GM18505 (cell line): ENCODE measurements at regions not wholly inside any gene's neighbourhood (a gene's known extent, or its start where the extent isn't known, plus 50 kb on each side); places are given as distances from the start of the nearest gene placed in this dataset.

ENCODE experiments used
- ATAC-seq: cut with Tn5 transposase; IDR thresholded peaks from one replicate; pipeline ENCODE4 v1.9.1; 2021; ENCODE audit not compliant: unreplicated experiment
- POLR2A ChIP-seq: IDR thresholded peaks from 4 replicates; pipeline ENCODE4 v1.6.1; 2011; ENCODE audit warnings: borderline replicate concordance; ENCODE audit not compliant: insufficient read depth, insufficient read length; ENCODE audit errors: extremely low read depth

GRCh38 chr2:215517391-215517790, 81.5 kb upstream of the FN1 start:
- ATAC-seq = no peak
- TF ChIP-seq POLR2A = no peak

DNA sequence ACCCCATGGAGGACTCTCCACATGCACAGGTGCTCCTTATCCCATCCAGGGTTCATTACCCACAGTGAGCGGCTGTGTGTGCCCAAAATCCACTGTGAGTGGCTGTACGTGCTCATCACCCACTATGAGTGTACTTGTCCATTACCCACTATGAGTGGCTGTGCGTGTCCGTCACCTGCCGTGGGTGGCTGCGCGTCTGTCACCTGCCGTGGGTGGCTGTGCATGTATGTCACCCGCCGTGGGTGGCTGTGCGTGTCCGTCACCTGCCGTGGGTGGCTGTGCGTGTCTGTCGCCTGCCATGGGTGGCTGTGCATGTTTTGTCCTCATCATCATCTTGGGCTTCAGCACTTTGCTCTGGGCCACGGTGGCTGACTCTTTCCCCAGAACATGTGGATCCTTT, 78.6 kb upstream of the FN1 start:
- no peak for TF ChIP-seq POLR2A
- ATAC-seq = no peak

- no peak for TF ChIP-seq POLR2A
- ATAC-seq = no peak
Measured at GRCh38 chr2:215511454-215512346, 75.8 kb upstream of the FN1 start.

GRCh38 chr2:215507836-215508235, 72.0 kb upstream of the FN1 start:
- ATAC-seq = no peak
- no peak for TF ChIP-seq POLR2A

DNA sequence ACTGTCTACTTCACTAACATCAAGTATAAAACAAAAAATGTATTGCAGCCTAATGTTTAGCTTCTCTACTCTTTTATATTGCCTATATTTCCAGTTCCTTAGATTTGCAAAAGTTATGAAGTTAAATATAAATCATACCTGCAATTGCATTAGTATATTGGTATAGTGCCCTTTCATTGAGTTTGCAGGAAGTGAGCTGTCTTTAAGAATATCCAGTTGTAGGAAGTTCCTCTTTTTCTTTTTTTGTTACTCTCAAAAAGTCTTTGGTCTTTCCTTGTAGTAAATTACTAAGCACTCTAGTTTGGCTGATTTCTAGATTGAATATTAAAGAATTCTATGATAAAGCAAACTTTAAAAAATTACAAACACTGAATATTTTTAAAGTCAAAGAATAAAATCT, 71.3 kb upstream of the FN1 start:
- ATAC-seq = no peak
- no peak for TF ChIP-seq POLR2A

DNA sequence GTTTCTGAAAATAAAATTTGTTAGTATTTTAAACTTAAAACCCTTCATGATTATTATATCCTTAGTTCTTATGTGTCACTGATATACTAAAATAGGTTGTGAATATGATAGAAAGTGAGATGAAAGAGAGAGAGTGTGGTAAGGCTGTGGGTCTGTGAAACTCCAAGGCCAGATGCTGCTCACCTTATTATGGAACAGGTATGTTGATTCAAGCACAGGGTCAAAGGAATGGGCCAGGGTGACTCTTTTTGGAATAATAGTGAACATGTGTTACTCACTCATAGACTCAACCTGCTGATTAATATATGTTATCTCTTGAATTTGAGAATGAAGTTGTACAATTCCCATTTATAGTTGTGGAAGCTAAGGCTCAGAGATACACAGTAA, 70.7 kb upstream of the FN1 start:
- no peak for ATAC-seq
- TF ChIP-seq POLR2A = no peak

- ATAC-seq = no peak
- TF ChIP-seq POLR2A = no peak
Measured at GRCh38 chr2:215505044-215505786, 69.3 kb upstream of the FN1 start.

DNA sequence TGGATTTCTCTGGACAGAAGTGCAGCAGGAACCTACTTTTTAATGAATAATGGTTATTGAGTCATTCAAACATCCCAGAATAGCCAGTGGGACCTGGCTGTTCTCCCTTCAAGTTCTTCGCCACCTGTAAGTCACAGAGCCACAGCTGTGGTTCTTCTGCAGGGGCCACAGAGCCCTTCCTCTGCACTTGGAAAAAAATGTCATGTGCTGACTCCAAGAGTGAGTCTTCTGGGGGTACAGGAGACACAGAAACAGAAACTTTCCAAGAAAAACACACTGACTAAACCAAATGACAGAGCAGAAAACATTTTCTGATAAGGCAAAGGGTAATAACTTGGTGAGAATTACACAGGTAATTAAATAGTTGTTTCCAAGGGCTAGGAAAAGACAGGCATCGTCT, 68.7 kb upstream of the FN1 start:
- no peak for TF ChIP-seq POLR2A
- ATAC-seq = no peak

- no peak for TF ChIP-seq POLR2A
- no peak for ATAC-seq
Measured at GRCh38 chr2:215503381-215503780, 67.5 kb upstream of the FN1 start.

DNA sequence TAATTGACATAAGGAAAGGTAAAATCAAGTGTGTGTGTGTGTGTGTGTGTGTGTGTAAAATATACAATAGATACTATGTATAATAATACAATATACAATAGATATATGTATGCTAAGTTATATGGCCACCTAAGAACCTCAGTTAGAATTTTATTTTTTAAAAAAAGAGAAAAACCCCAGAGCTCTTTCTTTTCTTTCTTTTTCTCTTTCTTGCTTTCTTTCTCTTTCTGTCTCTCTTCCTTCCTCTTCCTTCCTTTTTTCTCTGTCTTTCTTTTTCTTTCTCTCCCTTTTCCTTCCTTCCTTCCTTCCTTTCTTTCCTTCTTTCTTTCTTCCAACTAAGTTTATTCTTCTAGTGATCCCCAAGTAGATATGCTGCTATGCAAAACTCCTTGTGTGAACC, 64.6 kb upstream of the FN1 start:
- no peak for TF ChIP-seq POLR2A
- ATAC-seq = no peak

DNA sequence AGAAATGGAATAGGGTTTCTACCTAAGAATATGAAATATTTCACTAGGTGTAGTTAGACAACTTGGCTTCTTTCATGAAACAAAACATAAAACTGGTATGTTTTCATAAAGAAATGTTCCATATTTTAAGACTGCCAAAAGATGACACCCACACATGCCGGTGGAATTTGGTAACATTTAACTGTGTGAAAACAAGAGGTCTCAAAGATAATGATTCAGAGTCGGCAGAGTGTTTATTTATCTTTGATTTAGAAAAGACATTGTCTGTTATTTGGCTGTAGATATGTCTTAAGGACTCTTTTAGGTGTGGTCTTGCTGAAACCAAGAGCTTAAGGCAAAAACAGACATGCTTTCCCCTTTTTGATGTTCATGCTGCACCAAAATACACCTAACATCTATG, 63.5 kb upstream of the FN1 start:
- TF ChIP-seq POLR2A = no peak
- ATAC-seq = no peak

GRCh38 chr2:215498431-215498830, 62.6 kb upstream of the FN1 start:
- no peak for ATAC-seq
- no peak for TF ChIP-seq POLR2A

- no peak for TF ChIP-seq POLR2A
- ATAC-seq = no peak
Measured at GRCh38 chr2:215493376-215493775, 57.5 kb upstream of the FN1 start.

DNA sequence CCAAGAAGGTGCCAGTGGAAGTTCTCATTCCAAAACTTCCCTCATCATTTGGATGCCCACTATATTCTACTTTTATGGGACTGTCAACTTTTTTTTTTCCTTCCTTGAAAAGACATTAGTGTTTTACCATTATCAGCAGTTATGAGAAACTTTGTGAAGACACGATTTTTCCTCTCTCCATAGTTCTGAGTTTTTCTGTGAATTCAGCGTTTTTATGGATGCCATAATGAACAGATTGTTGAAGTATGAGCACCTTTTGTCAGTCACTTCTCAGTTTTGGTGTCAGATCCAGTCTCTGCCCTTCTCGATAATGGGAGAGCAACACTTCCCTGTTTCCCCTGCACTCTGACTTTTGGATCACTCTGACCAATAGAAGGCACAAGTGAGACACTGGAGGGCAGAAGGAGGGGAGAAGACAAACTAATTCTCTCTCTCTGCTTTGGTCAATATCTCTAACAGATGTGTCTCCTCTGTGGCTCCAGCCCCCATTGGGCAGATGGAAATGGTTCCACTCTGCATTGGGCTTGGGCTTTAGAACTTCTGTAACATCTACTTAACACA, 53.5 kb upstream of the FN1 start:
- TF ChIP-seq POLR2A = no peak
- ATAC-seq = no peak

DNA sequence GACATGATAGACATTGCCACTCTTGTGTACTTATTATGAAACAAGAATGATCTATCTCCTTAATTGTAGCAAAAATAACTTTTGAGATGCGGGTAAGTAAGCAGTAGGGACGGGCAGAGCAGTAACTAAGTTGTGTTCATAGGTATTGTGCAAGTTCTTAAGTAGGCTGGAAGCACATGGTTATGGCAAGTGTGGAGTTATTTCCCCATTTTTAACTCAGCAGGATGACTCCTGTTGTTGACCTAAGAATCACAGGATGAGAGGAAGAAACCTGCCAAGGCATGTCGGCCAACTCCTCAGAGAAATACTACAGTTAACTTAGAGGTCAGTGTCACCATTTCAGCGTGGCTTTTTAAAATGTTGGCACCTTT, 51.1 kb upstream of the FN1 start:
- TF ChIP-seq POLR2A = no peak
- no peak for ATAC-seq
